Right lobe of liver (tissue), 6 donors: ENCODE measurements at regions not wholly inside any gene's neighbourhood (a gene's known extent, or its start where the extent isn't known, plus 50 kb on each side); places are given as distances from the start of the nearest gene placed in this dataset.

Experiments used
- ATAC-seq, 4 donors: fragments of 200-7000 bp; cut with Tn5 transposase; one replicate each; pipeline ENCODE4 v1.9.1; 2020; ENCODE audit warnings: mild to moderate bottlenecking in 4 of 4, moderate library complexity in 4 of 4
- DNase-seq, 3 donors: peaks; one replicate each; pipeline ENCODE4 v3.0.0-alpha.2; 2020
- H3K27ac ChIP-seq, 3 donors: fragments of 200-600 bp; one replicate each; pipeline ENCODE4 v1.8.0; 2022
- H3K27me3 ChIP-seq, 2 donors: fragments of 200-600 bp; one replicate each; pipeline ENCODE4 v1.8.0; 2022
- H3K36me3 ChIP-seq, 4 donors: fragments of 200-600 bp; sonication (generic) in 1 of 4; one replicate each; pipeline versions ENCODE4 v1.5.1 to v1.8.0; 2017 to 2022; ENCODE audit warnings: control low read depth in 1 of 4
- H3K4me1 ChIP-seq, 4 donors: fragments of 200-600 bp; sonication (generic) in 1 of 4; one replicate each; pipeline versions ENCODE4 v1.5.1 to v1.8.0; 2017 to 2022; ENCODE audit warnings: control low read depth in 1 of 4
- H3K4me3 ChIP-seq, 3 donors: fragments of 200-600 bp; one replicate each; pipeline ENCODE4 v1.8.0; 2022
- H3K9me3 ChIP-seq, 4 donors: fragments of 200-600 bp; sonication (generic) in 1 of 4; one replicate each; pipeline versions ENCODE4 v1.5.1 to v1.8.0; 2017 to 2022; ENCODE audit warnings: control low read depth in 1 of 4
- POLR2A ChIP-seq: fragments of 450-650 bp; IDR thresholded peaks from one replicate; pipeline ENCODE4 v1.6.1; 2017; ENCODE audit warnings: antibody characterized with exemption, mild to moderate bottlenecking
- WGBS: methylation state at CpG from one replicate; pipeline ENCODE4 v1.1.6; 2018; ENCODE audit warnings: low coverage, low lambda C conversion rate; ENCODE audit not compliant: insufficient coverage; ENCODE audit errors: missing lambda C conversion rate; 5-methylcytosine and 5-hydroxymethylcytosine counted together
- intact Hi-C, 2 donors: fragments of 100-400 bp; cut with DNase I; formaldehyde crosslinking; loops; one replicate each; pipeline versions ENCODE4 v1.11.2 to v1.14.1; 2022
- TF ChIP-seq, protein P1 (sequence below), 4 donors: fragments of 200-600 bp in 3 of 4; fragments of 450-650 bp in 1 of 4; IDR thresholded peaks; one replicate each; pipeline versions ENCODE4 v1.5.1 to v1.8.0; 2016 to 2022; ENCODE audit warnings: antibody characterized with exemption in 4 of 4, mild to moderate bottlenecking in 2 of 4
- donor health status: DM: no; HTN: yes; CAD: no.
- donor health status: DM: no; HTN: no; CAD: no.
- donor health status: DM: no; HTN: no; CAD: no.
- donor health status: DM: no; HTN: yes; CAD: no.
- donor health status: DM: no; HTN: yes; CAD: no.

DNA sequence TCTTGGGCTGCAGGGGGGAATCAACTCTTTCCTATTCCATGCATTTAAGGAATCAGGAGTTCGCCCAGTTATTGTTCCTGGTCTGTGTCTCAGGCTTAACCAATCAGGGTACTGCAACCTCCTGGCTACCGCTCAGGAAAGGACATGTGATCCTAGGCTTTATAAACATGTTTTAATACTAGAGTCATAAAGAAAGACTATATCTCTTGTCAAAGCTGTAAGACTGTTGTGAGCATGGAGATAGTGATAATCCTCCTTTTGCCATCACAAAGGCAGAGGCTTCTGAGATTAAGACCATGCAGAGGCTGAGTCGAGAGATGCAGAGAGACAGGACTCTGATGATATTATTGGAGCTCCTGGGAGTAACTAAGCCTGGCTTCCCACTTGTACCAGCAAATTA, 137.0 kb downstream of the YIPF5 start:
- WGBS, result 49% methylated on average over 3 of the region's 3 CpGs
- Histone ChIP-seq H3K4me1 (no peaks in the 10 kb centered on the region), H3K9me3 (no peaks in the 10 kb centered on the region), H3K27ac (no peak overlapping the region), H3K27me3 (no peaks in the 10 kb centered on the region), H3K4me3 (no peak overlapping the region), H3K36me3 (no peaks in the 10 kb centered on the region)
- intact Hi-C loops, result no loop called here
- ATAC-seq, result no peak
- no peak for DNase-seq
- TF ChIP-seq, protein P1, sequence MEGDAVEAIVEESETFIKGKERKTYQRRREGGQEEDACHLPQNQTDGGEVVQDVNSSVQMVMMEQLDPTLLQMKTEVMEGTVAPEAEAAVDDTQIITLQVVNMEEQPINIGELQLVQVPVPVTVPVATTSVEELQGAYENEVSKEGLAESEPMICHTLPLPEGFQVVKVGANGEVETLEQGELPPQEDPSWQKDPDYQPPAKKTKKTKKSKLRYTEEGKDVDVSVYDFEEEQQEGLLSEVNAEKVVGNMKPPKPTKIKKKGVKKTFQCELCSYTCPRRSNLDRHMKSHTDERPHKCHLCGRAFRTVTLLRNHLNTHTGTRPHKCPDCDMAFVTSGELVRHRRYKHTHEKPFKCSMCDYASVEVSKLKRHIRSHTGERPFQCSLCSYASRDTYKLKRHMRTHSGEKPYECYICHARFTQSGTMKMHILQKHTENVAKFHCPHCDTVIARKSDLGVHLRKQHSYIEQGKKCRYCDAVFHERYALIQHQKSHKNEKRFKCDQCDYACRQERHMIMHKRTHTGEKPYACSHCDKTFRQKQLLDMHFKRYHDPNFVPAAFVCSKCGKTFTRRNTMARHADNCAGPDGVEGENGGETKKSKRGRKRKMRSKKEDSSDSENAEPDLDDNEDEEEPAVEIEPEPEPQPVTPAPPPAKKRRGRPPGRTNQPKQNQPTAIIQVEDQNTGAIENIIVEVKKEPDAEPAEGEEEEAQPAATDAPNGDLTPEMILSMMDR (IDR thresholded peaks at IDR 0.05), result no peak
- no peak for TF ChIP-seq POLR2A

DNA sequence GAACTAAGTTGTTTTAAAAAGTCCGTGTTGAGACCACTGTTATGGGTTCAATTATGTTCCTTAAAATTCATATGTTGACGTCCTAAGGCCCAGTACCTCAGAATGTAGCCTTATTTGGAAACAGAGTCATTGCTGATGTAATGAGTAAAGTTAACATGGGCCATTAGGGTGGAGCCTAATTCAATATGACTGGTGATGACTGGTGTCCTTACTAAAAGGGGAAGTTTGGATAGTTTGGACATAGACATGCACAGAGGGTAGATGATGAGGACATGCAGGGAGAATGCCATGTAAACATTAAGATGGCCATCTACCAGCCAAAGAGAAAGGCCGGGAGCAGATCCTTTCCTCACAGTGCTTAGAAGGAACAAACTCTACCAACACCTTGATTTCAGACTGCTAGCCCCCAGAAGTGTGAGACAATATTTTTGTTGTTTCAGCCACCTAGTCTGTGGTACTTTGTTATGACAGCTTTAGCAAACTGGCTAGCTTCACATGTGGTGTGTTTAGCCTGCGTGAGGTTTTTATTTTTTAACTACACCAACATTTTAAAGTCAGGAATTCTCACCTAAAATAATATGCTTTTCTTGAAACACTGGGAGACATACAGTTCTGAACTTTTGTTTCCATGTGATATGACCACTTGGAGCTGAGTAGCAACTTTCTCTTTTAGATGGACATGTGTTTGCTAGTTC, 135.3 kb downstream of the YIPF5 start:
- DNase-seq (no peak), ATAC-seq (no peak)
- Histone ChIP-seq H3K27me3 (no peaks in the 10 kb centered on the region), H3K36me3 (no peaks in the 10 kb centered on the region), H3K4me3 (no peak overlapping the region), H3K4me1 (no peaks in the 10 kb centered on the region), H3K9me3 (no peaks in the 10 kb centered on the region), H3K27ac (no peak overlapping the region)
- TF ChIP-seq POLR2A, result no peak
- TF ChIP-seq, protein P1 (IDR thresholded peaks at IDR 0.05), result no peak
- intact Hi-C loops, result no loop called here
- WGBS, result 47% methylated on average over 4 of the region's 4 CpGs

DNA sequence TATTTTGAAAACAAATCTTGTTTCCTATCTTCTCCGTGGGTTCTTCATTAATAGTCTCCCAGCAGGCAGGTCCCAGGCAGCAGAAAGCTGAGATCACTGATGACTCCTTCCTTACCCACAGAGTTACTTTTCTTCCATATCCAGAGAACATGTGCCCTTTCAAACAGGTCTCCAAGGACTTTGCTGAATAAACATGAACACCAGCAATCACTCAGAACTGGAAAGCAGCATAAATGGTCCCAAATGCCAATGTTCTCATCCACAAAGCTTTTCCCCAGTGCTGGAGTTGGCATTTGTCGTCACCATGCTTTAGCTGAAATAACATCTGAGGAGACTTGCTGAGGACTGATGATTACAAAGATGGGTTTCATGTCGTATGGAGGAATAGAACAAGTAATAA, 134.0 kb downstream of the YIPF5 start:
- WGBS, result 67% methylated on average over 3 of the region's 3 CpGs
- no peak overlapping the region for H3K27ac ChIP-seq
- intact Hi-C loops, result no loop called here
- ATAC-seq, result no peak
- H3K27me3 ChIP-seq, result no peaks in the 10 kb centered on the region
- H3K36me3 ChIP-seq, result no peaks in the 10 kb centered on the region
- H3K4me3 ChIP-seq, result no peak overlapping the region
- H3K4me1 ChIP-seq, result no peaks in the 10 kb centered on the region
- no peak for DNase-seq
- no peak for TF ChIP-seq POLR2A
- TF ChIP-seq, protein P1 (IDR thresholded peaks at IDR 0.05), result no peak
- H3K9me3 ChIP-seq, result no peaks in the 10 kb centered on the region

DNA sequence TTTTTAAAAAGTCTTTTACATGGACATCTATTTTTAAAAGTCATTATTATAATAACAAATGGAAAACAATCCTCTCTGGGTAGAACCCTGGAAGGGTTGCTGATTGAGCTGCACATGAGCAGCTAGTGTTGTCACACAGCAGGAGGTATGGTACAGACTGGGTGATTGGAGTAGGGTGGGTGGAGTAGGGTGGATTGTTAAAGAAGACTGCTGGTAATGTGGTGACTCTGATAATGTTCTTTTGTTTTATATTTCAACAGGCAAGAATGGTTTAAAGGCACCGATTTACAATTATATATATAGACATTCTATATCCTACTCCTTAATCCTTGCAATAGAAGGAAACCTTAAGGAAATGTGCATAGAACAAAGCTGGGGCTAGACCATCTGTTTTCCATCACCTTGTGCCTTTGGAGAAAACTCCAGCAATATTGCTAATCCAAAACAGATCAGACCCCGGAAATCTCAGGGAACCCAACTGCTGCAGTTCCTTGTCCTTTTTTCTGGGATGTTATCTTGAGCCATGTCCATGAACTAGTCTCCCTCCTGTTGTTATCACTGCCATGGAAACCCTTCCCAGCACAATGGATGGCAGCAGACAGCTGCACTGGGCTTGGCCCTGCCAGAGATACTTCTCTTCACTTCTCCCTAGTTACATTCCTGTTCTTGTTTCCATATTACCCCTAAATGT, 129.7 kb downstream of the YIPF5 start:
- WGBS, result 58% methylated on average over 1 of the region's 2 CpGs
- intact Hi-C loops, result no loop called here
- H3K36me3 ChIP-seq, result no peaks in the 10 kb centered on the region

More for the DNA sequence above, 129.7 kb downstream of the YIPF5 start:
- ATAC-seq (no peak), DNase-seq (no peak)
- no peak overlapping the region for H3K4me3 ChIP-seq
- TF ChIP-seq, protein P1 (IDR thresholded peaks at IDR 0.05), result no peak
- no peak for TF ChIP-seq POLR2A
- no peak overlapping the region for H3K27ac ChIP-seq
- no peaks in the 10 kb centered on the region for H3K27me3 ChIP-seq
- no peaks in the 10 kb centered on the region for H3K4me1 ChIP-seq
- no peaks in the 10 kb centered on the region for H3K9me3 ChIP-seq
